H9 (cell line): ENCODE measurements at regions not wholly inside any gene's neighbourhood (a gene's known extent, or its start where the extent isn't known, plus 50 kb on each side); places are given as distances from the start of the nearest gene placed in this dataset.

ENCODE experiments used
- DNase-seq: peaks from one replicate; pipeline ENCODE4 v3.0.0-alpha.2; 2017
- H2AFZ ChIP-seq: one replicate; pipeline ENCODE4 v1.6.1; 2013; ENCODE audit warnings: mild to moderate bottlenecking, low read length, control low read depth, moderate library complexity
- H2AK5ac ChIP-seq: 2 replicates; pipeline ENCODE4 v1.6.1; 2013; ENCODE audit warnings: low read length, control low read depth, mixed read lengths; ENCODE audit not compliant: insufficient read length
- H2BK120ac ChIP-seq: one replicate; pipeline ENCODE4 v1.6.1; 2013; ENCODE audit warnings: low read depth, mild to moderate bottlenecking, low read length, control low read depth, inconsistent platforms; ENCODE audit not compliant: poor library complexity, severe bottlenecking
- H2BK12ac ChIP-seq: 2 replicates; pipeline ENCODE4 v1.6.1; 2013; ENCODE audit warnings: low read length, control low read depth, mixed read lengths, low read depth; ENCODE audit not compliant: insufficient read length
- H2BK15ac ChIP-seq: 2 replicates; pipeline ENCODE4 v1.6.1; 2013; ENCODE audit warnings: low read depth, low read length, control low read depth
- H2BK20ac ChIP-seq: one replicate; pipeline ENCODE4 v1.6.1; 2013; ENCODE audit warnings: low read depth, mild to moderate bottlenecking, low read length, control low read depth, inconsistent platforms; ENCODE audit not compliant: poor library complexity, severe bottlenecking
- H2BK5ac ChIP-seq: 2 replicates; pipeline ENCODE4 v1.6.1; 2013; ENCODE audit warnings: low read length, control low read depth, mixed read lengths; ENCODE audit not compliant: insufficient read length
- H3K14ac ChIP-seq: 2 replicates; pipeline ENCODE4 v1.6.1; 2013; ENCODE audit warnings: low read length, control low read depth; ENCODE audit not compliant: insufficient read depth
- H3K18ac ChIP-seq: 2 replicates; pipeline ENCODE4 v1.6.1; 2013; ENCODE audit warnings: low read depth, mild to moderate bottlenecking, mixed read lengths, low read length, control low read depth; ENCODE audit not compliant: insufficient read length
- H3K23ac ChIP-seq: 2 replicates; pipeline ENCODE4 v1.6.1; 2013; ENCODE audit warnings: low read length, control low read depth, mixed read lengths, low read depth; ENCODE audit not compliant: insufficient read length
- H3K23me2 ChIP-seq: 2 replicates; pipeline ENCODE4 v1.6.1; 2013; ENCODE audit warnings: low read depth, mild to moderate bottlenecking, mixed read lengths, low read length, control low read depth; ENCODE audit not compliant: insufficient read length, poor library complexity, severe bottlenecking
- H3K27ac ChIP-seq: 2 replicates; pipeline ENCODE4 v1.5.1; 2013; ENCODE audit warnings: low read length, control low read depth, mixed read lengths, low read depth; ENCODE audit not compliant: insufficient read length
- H3K27me3 ChIP-seq: 2 replicates; pipeline ENCODE4 v1.6.1; 2013; ENCODE audit warnings: low read length, control low read depth, inconsistent platforms; ENCODE audit not compliant: insufficient read depth
- H3K4ac ChIP-seq: 2 replicates; pipeline ENCODE4 v1.6.1; 2013; ENCODE audit warnings: low read depth, mild to moderate bottlenecking, control low read depth, inconsistent platforms, low read length, moderate library complexity
- H3K4me1 ChIP-seq: 2 replicates; pipeline ENCODE4 v1.6.1; 2013; ENCODE audit warnings: low read length, control low read depth, inconsistent platforms; ENCODE audit not compliant: insufficient read depth
- H3K4me2 ChIP-seq: 2 replicates; pipeline ENCODE4 v1.6.1; 2013; ENCODE audit warnings: low read length, control low read depth, mixed read lengths; ENCODE audit not compliant: insufficient read length, insufficient read depth
- H3K56ac ChIP-seq: 2 replicates; pipeline ENCODE4 v1.6.1; 2013; ENCODE audit warnings: low read depth, mild to moderate bottlenecking, mixed read lengths, low read length, control low read depth; ENCODE audit not compliant: insufficient read length
- H3K79me1 ChIP-seq: 2 replicates; pipeline ENCODE4 v1.6.1; 2013; ENCODE audit warnings: low read depth, mild to moderate bottlenecking, moderate library complexity, low read length, control low read depth, inconsistent platforms; ENCODE audit not compliant: insufficient read depth, poor library complexity, severe bottlenecking
- H3K79me2 ChIP-seq: 2 replicates; pipeline ENCODE4 v1.6.1; 2013; ENCODE audit warnings: low read length, control low read depth, inconsistent platforms; ENCODE audit not compliant: insufficient read depth
- H3K9ac ChIP-seq: 2 replicates; pipeline ENCODE4 v1.6.1; 2013; ENCODE audit warnings: low read length, control low read depth, mixed read lengths; ENCODE audit not compliant: insufficient read length; ENCODE audit errors: extremely low read depth
- H3K9me3 ChIP-seq: one replicate; pipeline ENCODE4 v1.6.1; 2013; ENCODE audit warnings: low read depth, low read length, inconsistent platforms; ENCODE audit not compliant: control insufficient read depth
- H3T11ph ChIP-seq: one replicate; pipeline ENCODE4 v1.6.1; 2013; ENCODE audit warnings: mild to moderate bottlenecking, low read length, control low read depth, inconsistent platforms
- H4K20me1 ChIP-seq: one replicate; pipeline ENCODE4 v1.6.1; 2013; ENCODE audit not compliant: control insufficient read depth, insufficient read length, insufficient read depth
- H4K5ac ChIP-seq: 2 replicates; pipeline ENCODE4 v1.6.1; 2013; ENCODE audit warnings: low read depth, mild to moderate bottlenecking, mixed read lengths, low read length, control low read depth; ENCODE audit not compliant: insufficient read length
- H4K8ac ChIP-seq: replicated peaks from 2 replicates; pipeline ENCODE4 v1.6.1; 2013; ENCODE audit warnings: low read length, control low read depth, mixed read lengths, low read depth; ENCODE audit not compliant: insufficient read length
- H4K91ac ChIP-seq: 2 replicates; pipeline ENCODE4 v1.6.1; 2013; ENCODE audit warnings: low read depth, mild to moderate bottlenecking, moderate library complexity, mixed read lengths, low read length, control low read depth; ENCODE audit not compliant: insufficient read length
- H3K27ac Mint-ChIP-seq, 3 experiments: 2 replicates in 2 of 3; 3 replicates in 1 of 3; pipeline ENCODE4 v1.8.0; 2020 to 2021; ENCODE audit warnings: mixed read lengths in 3 of 3, mild to moderate bottlenecking in 1 of 3, moderate library complexity in 1 of 3
- H3K27me3 Mint-ChIP-seq: 2 replicates; pipeline ENCODE4 v1.8.0; 2021; ENCODE audit warnings: low read depth, mild to moderate bottlenecking, moderate library complexity, mixed read lengths
- H3K36me3 Mint-ChIP-seq, 3 experiments: 2 replicates in 2 of 3; 3 replicates in 1 of 3; pipeline ENCODE4 v1.8.0; 2020 to 2021; ENCODE audit warnings: low read depth in 3 of 3, mixed read lengths in 3 of 3; ENCODE audit not compliant: insufficient read depth in 1 of 3
- H3K4me1 Mint-ChIP-seq, 2 experiments: 2 replicates each; pipeline ENCODE4 v1.8.0; 2020; ENCODE audit warnings: mixed read lengths in 2 of 2
- H3K4me3 Mint-ChIP-seq, 2 experiments: 2 replicates in 1 of 2; 3 replicates in 1 of 2; pipeline ENCODE4 v1.8.0; 2020 to 2021; ENCODE audit warnings: mild to moderate bottlenecking in 2 of 2, mixed read lengths in 2 of 2, moderate library complexity in 1 of 2
- H3K9me3 Mint-ChIP-seq, 2 experiments: 2 replicates in 1 of 2; 3 replicates in 1 of 2; pipeline ENCODE4 v1.8.0; 2020; ENCODE audit warnings: mild to moderate bottlenecking in 2 of 2, mixed read lengths in 2 of 2, moderate library complexity in 1 of 2
- WGBS: extraction: QIAGEN DNeasy Blood & Tissue Kit; methylation state at CpG from one replicate; pipeline ENCODE4 v1.1.7; 2013; ENCODE audit warnings: missing lambda C conversion rate, low lambda C conversion rate, mixed read lengths; ENCODE audit not compliant: insufficient read length; ENCODE audit errors: extremely low coverage; 5-methylcytosine and 5-hydroxymethylcytosine counted together
- TF ChIP-seq, protein P1 (sequence below): fragments of 200-600 bp; sonication (generic); conservative IDR thresholded peaks from 3 replicates; pipeline ENCODE4 v1.8.0; 2021; ENCODE audit warnings: antibody characterized with exemption, mild to moderate bottlenecking

DNA sequence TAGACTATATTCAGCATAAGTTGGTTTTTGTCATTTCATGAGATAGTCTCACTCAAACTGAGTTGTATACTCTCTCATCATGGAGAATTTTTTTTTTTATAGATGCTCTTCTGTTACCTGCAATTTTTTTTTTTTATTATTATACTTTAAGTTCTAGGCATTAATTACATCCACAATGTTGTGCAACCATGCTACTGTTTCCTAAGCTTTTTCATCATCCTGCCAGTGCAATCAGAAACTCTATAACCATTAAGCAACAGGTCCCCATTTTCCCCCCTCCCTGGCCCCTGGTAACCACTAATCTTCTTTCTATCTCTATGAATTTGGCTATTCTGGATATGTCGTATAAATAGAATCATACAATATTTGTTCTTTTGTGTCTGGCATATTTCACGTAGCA, 321.6 kb downstream of the STIM2 start:
- H3K4me1 Mint-ChIP-seq, result no peaks in the 10 kb centered on the region; a peak in 1 of 4 replicates
- Histone ChIP-seq H3K23me2 (no peaks in the 10 kb centered on the region), H4K8ac (no peak overlapping the region), H3K27ac (no peak overlapping the region), H3K56ac (no peak overlapping the region), H3K79me1 (no peaks in the 10 kb centered on the region), H4K20me1 (no peaks in the 10 kb centered on the region), H3K18ac (no peak overlapping the region), H2BK15ac (no peak overlapping the region), H3K4ac (no peak overlapping the region), H2AFZ (no peak overlapping the region), H3K27me3 (no peaks in the 10 kb centered on the region), H3K14ac (no peak overlapping the region), H3T11ph (no peak overlapping the region), H4K5ac (no peak overlapping the region), H3K9me3 (no peaks in the 10 kb centered on the region), H2BK120ac (no peak overlapping the region), H3K9ac (no peak overlapping the region), H3K23ac (no peak overlapping the region), H3K4me2 (no peak overlapping the region), H2BK20ac (no peak overlapping the region), H3K79me2 (no peaks in the 10 kb centered on the region), H2BK12ac (no peak overlapping the region), H2AK5ac (no peak overlapping the region), H2BK5ac (no peak overlapping the region), H3K4me1 (no peaks in the 10 kb centered on the region), H4K91ac (no peak overlapping the region)
- H3K4me3 Mint-ChIP-seq, result no peak overlapping the region
- no CpG with 5 or more reads among the region's 2 CpGs for WGBS
- H3K9me3 Mint-ChIP-seq, result no peaks in the 10 kb centered on the region
- no peaks in the 10 kb centered on the region; the same call in 1 of the 2 replicates for H3K27me3 Mint-ChIP-seq
- TF ChIP-seq, protein P1, sequence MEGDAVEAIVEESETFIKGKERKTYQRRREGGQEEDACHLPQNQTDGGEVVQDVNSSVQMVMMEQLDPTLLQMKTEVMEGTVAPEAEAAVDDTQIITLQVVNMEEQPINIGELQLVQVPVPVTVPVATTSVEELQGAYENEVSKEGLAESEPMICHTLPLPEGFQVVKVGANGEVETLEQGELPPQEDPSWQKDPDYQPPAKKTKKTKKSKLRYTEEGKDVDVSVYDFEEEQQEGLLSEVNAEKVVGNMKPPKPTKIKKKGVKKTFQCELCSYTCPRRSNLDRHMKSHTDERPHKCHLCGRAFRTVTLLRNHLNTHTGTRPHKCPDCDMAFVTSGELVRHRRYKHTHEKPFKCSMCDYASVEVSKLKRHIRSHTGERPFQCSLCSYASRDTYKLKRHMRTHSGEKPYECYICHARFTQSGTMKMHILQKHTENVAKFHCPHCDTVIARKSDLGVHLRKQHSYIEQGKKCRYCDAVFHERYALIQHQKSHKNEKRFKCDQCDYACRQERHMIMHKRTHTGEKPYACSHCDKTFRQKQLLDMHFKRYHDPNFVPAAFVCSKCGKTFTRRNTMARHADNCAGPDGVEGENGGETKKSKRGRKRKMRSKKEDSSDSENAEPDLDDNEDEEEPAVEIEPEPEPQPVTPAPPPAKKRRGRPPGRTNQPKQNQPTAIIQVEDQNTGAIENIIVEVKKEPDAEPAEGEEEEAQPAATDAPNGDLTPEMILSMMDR, result no peak
- no peak for DNase-seq
- no peaks in the 10 kb centered on the region for H3K36me3 Mint-ChIP-seq
- no peak overlapping the region for H3K27ac Mint-ChIP-seq
